HepG2 (cell line): ENCODE measurements at regions not wholly inside any gene's neighbourhood (a gene's known extent, or its start where the extent isn't known, plus 50 kb on each side); places are given as distances from the start of the nearest gene placed in this dataset.

Source experiments
- ATAC-seq: fragments of 200-7000 bp; cut with Tn5 transposase; 3 replicates; pipeline ENCODE4 v1.9.1; 2020; ENCODE audit warnings: mild to moderate bottlenecking, moderate library complexity
- BruUV-seq: library from RNA; stranded (reverse); fragments of 400-500 nt; replicated peaks from 2 replicates; lab custom pipeline; 2021; lab: Mats Ljungman, UMichigan
- CTCF ChIA-PET: fragments of 300-600 bp; formaldehyde crosslinking; extraction: SDS; loops from one replicate; lab custom pipeline; 2021; ENCODE audit warnings: low total read pairs, inconsistent platforms, low intra/inter-chr PET ratio; lab: Yijun Ruan, JAX
- POLR2A ChIA-PET: fragments of 350-600 bp; sonication (Branson Sonifier 250); formaldehyde crosslinking; loops from one replicate; lab custom pipeline; 2020; ENCODE audit warnings: antibody characterized with exemption, inconsistent platforms; lab: Yijun Ruan, JAX
- DNase-seq: peaks from one replicate; pipeline ENCODE4 v3.0.0-alpha.2; 2015; ENCODE audit warnings: low spot score
- FAIRE-seq: peaks from 3 replicates; lab custom pipeline; 2011; peaks lifted over from hg19 to GRCh38; lab: Jason Lieb, UNC
- H2AFZ ChIP-seq: one replicate; pipeline ENCODE4 v1.6.1; 2011; ENCODE audit warnings: low read length, inconsistent platforms
- H3K27ac ChIP-seq: fragments of 300-600 bp; 3 replicates; pipeline ENCODE4 v1.8.0; 2011; ENCODE audit warnings: mixed run types, mild to moderate bottlenecking, mixed read lengths, low read length, inconsistent platforms; ENCODE audit not compliant: insufficient read depth; ENCODE audit errors: extremely low read length
- H3K27me3 ChIP-seq, 2 experiments: fragments of 200-600 bp in 1 of 2; 2 replicates in 1 of 2; 3 replicates in 1 of 2; pipeline versions ENCODE4 v1.6.0 to v1.8.0; 2011; ENCODE audit warnings: low read length in 2 of 2, mild to moderate bottlenecking in 2 of 2, moderate library complexity in 2 of 2, inconsistent platforms in 1 of 2; ENCODE audit not compliant: insufficient read depth in 2 of 2, control insufficient read depth in 1 of 2
- H3K36me3 ChIP-seq, 2 experiments: fragments of 200-600 bp in 1 of 2; replicated peaks in 1 of 2; 2 replicates in 1 of 2; 3 replicates in 1 of 2; pipeline versions ENCODE4 v1.5.1 to v1.8.0; 2011; ENCODE audit warnings: low read length in 2 of 2, inconsistent platforms in 1 of 2; ENCODE audit not compliant: insufficient read depth in 2 of 2, control insufficient read depth in 1 of 2
- H3K4me1 ChIP-seq: 2 replicates; pipeline ENCODE4 v1.5.1; 2012; ENCODE audit warnings: low read length, inconsistent platforms; ENCODE audit not compliant: insufficient read depth
- H3K4me2 ChIP-seq: 2 replicates; pipeline ENCODE4 v1.6.0; 2011; ENCODE audit warnings: low read depth, low read length, inconsistent platforms
- H3K4me3 ChIP-seq, 3 experiments: fragments of 200-600 bp in 1 of 3; sonication (generic), shearing (Covaris generic) in 1 of 3; replicated peaks in 1 of 3; 2 replicates each; pipeline ENCODE4 v1.5.1; 2011 to 2016; ENCODE audit warnings: low read length in 3 of 3, inconsistent platforms in 2 of 3, low read depth in 2 of 3, mild to moderate bottlenecking in 2 of 3, control low read depth in 1 of 3, mixed read lengths in 1 of 3; ENCODE audit not compliant: insufficient read depth in 1 of 3
- H3K79me2 ChIP-seq: one replicate; pipeline ENCODE4 v1.6.1; 2011; ENCODE audit warnings: low read length, inconsistent platforms; ENCODE audit not compliant: insufficient read depth
- H3K9ac ChIP-seq: 2 replicates; pipeline ENCODE4 v1.6.0; 2011; ENCODE audit warnings: mild to moderate bottlenecking, low read depth, low read length, inconsistent platforms; ENCODE audit not compliant: insufficient read depth
- H3K9me3 ChIP-seq: 2 replicates; pipeline ENCODE4 v1.5.1; 2012; ENCODE audit warnings: mild to moderate bottlenecking, low read length
- H4K20me1 ChIP-seq: 2 replicates; pipeline ENCODE4 v1.6.0; 2011; ENCODE audit warnings: inconsistent platforms, mild to moderate bottlenecking, low read length, moderate library complexity; ENCODE audit not compliant: insufficient read depth
- ATF2 ChIP-seq: sonication (generic); formaldehyde crosslinking; IDR thresholded peaks from 2 replicates; pipeline ENCODE4 v1.4.0; 2020; ENCODE audit warnings: missing genetic modification reagents
- MTF1 ChIP-seq: sonication (generic); formaldehyde crosslinking; IDR thresholded peaks from 2 replicates; pipeline ENCODE4 v1.5.0; 2020; ENCODE audit warnings: missing genetic modification reagents
- NCOA5 ChIP-seq: sonication (generic); formaldehyde crosslinking; IDR thresholded peaks from 2 replicates; pipeline ENCODE4 v1.4.0; 2020; ENCODE audit warnings: missing genetic modification reagents
- NFE2 ChIP-seq: sonication (generic); formaldehyde crosslinking; IDR thresholded peaks from 2 replicates; pipeline ENCODE4 v1.4.0; 2020; ENCODE audit warnings: missing genetic modification reagents
- SATB2 ChIP-seq: sonication (generic); formaldehyde crosslinking; IDR thresholded peaks from 2 replicates; pipeline ENCODE4 v1.5.0; 2020; ENCODE audit warnings: missing genetic modification reagents
- SIN3B ChIP-seq: fragments of 150-350 bp; IDR thresholded peaks from 2 replicates; pipeline ENCODE4 v1.6.1; 2014; ENCODE audit warnings: low read length
- ZNF24 ChIP-seq: fragments of 450-650 bp; IDR thresholded peaks from 2 replicates; pipeline ENCODE4 v1.6.1; 2017; ENCODE audit warnings: antibody characterized with exemption, mild to moderate bottlenecking
- ZNF567 ChIP-seq: sonication (generic); formaldehyde crosslinking; IDR thresholded peaks from 2 replicates; pipeline ENCODE4 v1.8.1; 2023; ENCODE audit warnings: mild to moderate bottlenecking, missing genetic modification reagents, borderline replicate concordance
- ZNF660 ChIP-seq: sonication (generic); formaldehyde crosslinking; IDR thresholded peaks from 2 replicates; pipeline ENCODE4 v1.5.1; 2020; ENCODE audit warnings: mild to moderate bottlenecking, low read depth, missing genetic modification reagents, borderline replicate concordance
- ZNF776 ChIP-seq: sonication (generic); formaldehyde crosslinking; IDR thresholded peaks from 2 replicates; pipeline ENCODE4 v1.4.0; 2020; ENCODE audit warnings: mild to moderate bottlenecking, missing genetic modification reagents
- ZSCAN30 ChIP-seq: sonication (generic); formaldehyde crosslinking; IDR thresholded peaks from 2 replicates; pipeline ENCODE4 v1.5.0; 2020; ENCODE audit warnings: mild to moderate bottlenecking, missing genetic modification reagents
- ZSCAN9 ChIP-seq: IDR thresholded peaks from 2 replicates; pipeline ENCODE4 v1.6.1; 2016; ENCODE audit warnings: borderline replicate concordance
- WGBS: methylation state at CpG from one replicate; pipeline ENCODE4 v1.1.6; 2017; ENCODE audit warnings: low lambda C conversion rate; 5-methylcytosine and 5-hydroxymethylcytosine counted together
- in situ Hi-C: cut with HindIII; loops from 2 replicates; pipeline ENCODE4 v1.10.0; 2017; ENCODE audit warnings: low pct_unique_long_range_greater_than_20kb; ENCODE audit not compliant: extremely low pct_ligation_motif_present
- intact Hi-C: fragments of 100-400 bp; cut with micrococcal nuclease; formaldehyde crosslinking; loops from one replicate; pipeline ENCODE4 v1.10.0; 2022; ENCODE audit not compliant: unreplicated experiment

- no peaks in the 10 kb centered on the region for H3K27me3 ChIP-seq
- FAIRE-seq (no peak), DNase-seq (no peak), ATAC-seq (no peak)
- intact Hi-C loops = no loop called here
- no peaks in the 10 kb centered on the region for H3K79me2 ChIP-seq
- H3K9me3 ChIP-seq = 0 out of 2 replicates have a peak, but pooled peaks cover 5% of the 10 kb centered on the region
- H4K20me1 ChIP-seq = no peaks in the 10 kb centered on the region
- no peak overlapping the region for H3K27ac ChIP-seq
- H3K4me2 ChIP-seq = no peak overlapping the region
- TF ChIP-seq SIN3B = no peak
- no peak for TF ChIP-seq MTF1
- TF ChIP-seq ZNF567 (CRISPR knock-in tag) = no peak
- no peak for TF ChIP-seq ZNF24
- no peak for TF ChIP-seq ZNF776 (CRISPR knock-in tag)
- no peak for TF ChIP-seq ZSCAN9 (CRISPR knock-in tag)
- TF ChIP-seq NFE2 (CRISPR knock-in tag) = no peak
- no peak for TF ChIP-seq SATB2 (CRISPR knock-in tag)
- no peak for TF ChIP-seq ZSCAN30
- TF ChIP-seq ZNF660 (CRISPR knock-in tag) = no peak
- TF ChIP-seq NCOA5 (CRISPR knock-in tag) = no peak
- TF ChIP-seq ATF2 (CRISPR knock-in tag) = no peak
- BruUV-seq = no TSS peak
- POLR2A ChIA-PET = no interaction called here
- WGBS = 23% methylated on average over 5 of the region's 5 CpGs
- H3K4me1 ChIP-seq = no peaks in the 10 kb centered on the region
- CTCF ChIA-PET = no interaction called here
- H2AFZ ChIP-seq = no peak overlapping the region
- in situ Hi-C loops = no loop called here
- H3K9ac ChIP-seq = no peak overlapping the region
- H3K36me3 ChIP-seq = no peaks in the 10 kb centered on the region
- no peak overlapping the region for H3K4me3 ChIP-seq
These were observed 538.2 kb upstream of the TMEM132C start for GRCh38 chr12:127728729-127729128.
